ENCODE measurements at regions not wholly inside any gene's neighbourhood (a gene's known extent, or its start where the extent isn't known, plus 50 kb on each side); places are given as distances from the start of the nearest gene placed in this dataset.

- Histone ChIP-seq H3K9me3 (ENCODE audit: control insufficient read depth in 2 of 2, insufficient read depth in 1 of 2, low read depth in 1 of 2, low read length in 1 of 2) (peaks cover 0 to 10% of the 10 kb centered on the region in 2 donors), H3K4me3 (ENCODE audit: low read depth in 1 of 3, low read length in 3 of 3) (no peak overlapping the region), H3K27me3 (ENCODE audit: control insufficient read depth in 3 of 3, insufficient read depth in 3 of 3, low read length in 3 of 3) (no peaks in the 10 kb centered on the region), H3K36me3 (ENCODE audit: control insufficient read depth in 3 of 3, insufficient read depth in 2 of 3, low read depth in 1 of 3, low read length in 3 of 3) (no peaks in the 10 kb centered on the region), H3K4me1 (ENCODE audit: control insufficient read depth in 3 of 3, insufficient read depth in 2 of 3, low read depth in 1 of 3, low read length in 2 of 3) (no peaks in the 10 kb centered on the region), H3K27ac (ENCODE audit: low read depth in 1 of 3, low read length in 2 of 3) (no peak overlapping the region)
- DNase-seq (no peak), FAIRE-seq (no peak)
- 73 to 86% (median 74%) methylated on average over 2 of the region's 2 CpGs for WGBS, 3 donors
These were observed 802.2 kb upstream of the POM121L12 start for GRCh38 chr7:52233248-52233647.

GRCh38 chr7:52211930-52212329 is 823.5 kb upstream of the POM121L12 start:
- Histone ChIP-seq H3K4me1 (ENCODE audit: control insufficient read depth in 3 of 3, insufficient read depth in 2 of 3, low read depth in 1 of 3, low read length in 2 of 3) (no peaks in the 10 kb centered on the region), H3K27ac (ENCODE audit: low read depth in 1 of 3, low read length in 2 of 3) (no peak overlapping the region), H3K36me3 (ENCODE audit: control insufficient read depth in 3 of 3, insufficient read depth in 2 of 3, low read depth in 1 of 3, low read length in 3 of 3) (no peaks in the 10 kb centered on the region), H3K9me3 (ENCODE audit: control insufficient read depth in 2 of 2, insufficient read depth in 1 of 2, low read depth in 1 of 2, low read length in 1 of 2) (no peaks in the 10 kb centered on the region), H3K27me3 (ENCODE audit: control insufficient read depth in 3 of 3, insufficient read depth in 3 of 3, low read length in 3 of 3) (no peaks in the 10 kb centered on the region), H3K4me3 (ENCODE audit: low read depth in 1 of 3, low read length in 3 of 3) (no peak overlapping the region)
- 47 to 65% (median 57%) methylated on average over 3 of the region's 3 CpGs for WGBS, 3 donors
- no peak for FAIRE-seq
- DNase-seq = peak; percentile 3

GRCh38 chr7:52209614-52210013 is 825.8 kb upstream of the POM121L12 start:
- H3K4me3 ChIP-seq (ENCODE audit: low read depth in 1 of 3, low read length in 3 of 3) = no peak overlapping the region
- H3K27ac ChIP-seq (ENCODE audit: low read depth in 1 of 3, low read length in 2 of 3) = no peak overlapping the region
- no peaks in the 10 kb centered on the region for H3K4me1 ChIP-seq (ENCODE audit: control insufficient read depth in 3 of 3, insufficient read depth in 2 of 3, low read depth in 1 of 3, low read length in 2 of 3)
- DNase-seq = no peak
- FAIRE-seq = no peak
- H3K36me3 ChIP-seq (ENCODE audit: control insufficient read depth in 3 of 3, insufficient read depth in 2 of 3, low read depth in 1 of 3, low read length in 3 of 3) = no peaks in the 10 kb centered on the region
- H3K9me3 ChIP-seq (ENCODE audit: control insufficient read depth in 2 of 2, insufficient read depth in 1 of 2, low read depth in 1 of 2, low read length in 1 of 2) = no peaks in the 10 kb centered on the region
- WGBS, 3 donors = 14 to 37% (median 34%) methylated on average over 2 of the region's 2 CpGs
- no peaks in the 10 kb centered on the region for H3K27me3 ChIP-seq (ENCODE audit: control insufficient read depth in 3 of 3, insufficient read depth in 3 of 3, low read length in 3 of 3)

GRCh38 chr7:52197221-52197620 is 838.2 kb upstream of the POM121L12 start:
- Histone ChIP-seq H3K9me3 (ENCODE audit: control insufficient read depth in 2 of 2, insufficient read depth in 1 of 2, low read depth in 1 of 2, low read length in 1 of 2) (no peaks in the 10 kb centered on the region), H3K4me1 (ENCODE audit: control insufficient read depth in 3 of 3, insufficient read depth in 2 of 3, low read depth in 1 of 3, low read length in 2 of 3) (no peaks in the 10 kb centered on the region), H3K36me3 (ENCODE audit: control insufficient read depth in 3 of 3, insufficient read depth in 2 of 3, low read depth in 1 of 3, low read length in 3 of 3) (no peaks in the 10 kb centered on the region), H3K27ac (ENCODE audit: low read depth in 1 of 3, low read length in 2 of 3) (no peak overlapping the region), H3K4me3 (ENCODE audit: low read depth in 1 of 3, low read length in 3 of 3) (no peak overlapping the region), H3K27me3 (ENCODE audit: control insufficient read depth in 3 of 3, insufficient read depth in 3 of 3, low read length in 3 of 3) (no peaks in the 10 kb centered on the region)
- WGBS, 3 donors = 0 to 36% (median 17%) methylated on average over 1 of the region's 1 CpG
- FAIRE-seq (no peak), DNase-seq (no peak)

- H3K27ac ChIP-seq (ENCODE audit: low read depth in 1 of 3, low read length in 2 of 3) = no peak overlapping the region
- DNase-seq (no peak), FAIRE-seq (no peak)
- H3K36me3 ChIP-seq (ENCODE audit: control insufficient read depth in 3 of 3, insufficient read depth in 2 of 3, low read depth in 1 of 3, low read length in 3 of 3) = no peaks in the 10 kb centered on the region
- H3K4me1 ChIP-seq (ENCODE audit: control insufficient read depth in 3 of 3, insufficient read depth in 2 of 3, low read depth in 1 of 3, low read length in 2 of 3) = no peaks in the 10 kb centered on the region
- WGBS, 3 donors = 63 to 83% (median 70%) methylated on average over 4 of the region's 4 CpGs
- no peak overlapping the region for H3K4me3 ChIP-seq (ENCODE audit: low read depth in 1 of 3, low read length in 3 of 3)
- no peaks in the 10 kb centered on the region for H3K27me3 ChIP-seq (ENCODE audit: control insufficient read depth in 3 of 3, insufficient read depth in 3 of 3, low read length in 3 of 3)
- peaks cover 0 to 2% of the 10 kb centered on the region in 2 donors for H3K9me3 ChIP-seq (ENCODE audit: control insufficient read depth in 2 of 2, insufficient read depth in 1 of 2, low read depth in 1 of 2, low read length in 1 of 2)
These were observed 839.8 kb upstream of the POM121L12 start for GRCh38 chr7:52195664-52196063.

- Histone ChIP-seq H3K27me3 (ENCODE audit: control insufficient read depth in 3 of 3, insufficient read depth in 3 of 3, low read length in 3 of 3) (peaks cover 0 to 2% (median 2%) of the 10 kb centered on the region in 3 donors), H3K4me3 (ENCODE audit: low read depth in 1 of 3, low read length in 3 of 3) (no peak overlapping the region), H3K36me3 (ENCODE audit: control insufficient read depth in 3 of 3, insufficient read depth in 2 of 3, low read depth in 1 of 3, low read length in 3 of 3) (no peaks in the 10 kb centered on the region), H3K4me1 (ENCODE audit: control insufficient read depth in 3 of 3, insufficient read depth in 2 of 3, low read depth in 1 of 3, low read length in 2 of 3) (no peaks in the 10 kb centered on the region), H3K9me3 (ENCODE audit: control insufficient read depth in 2 of 2, insufficient read depth in 1 of 2, low read depth in 1 of 2, low read length in 1 of 2) (peaks cover 0 to 2% of the 10 kb centered on the region in 2 donors), H3K27ac (ENCODE audit: low read depth in 1 of 3, low read length in 2 of 3) (no peak overlapping the region)
- FAIRE-seq = no peak
- 83 to 88% (median 84%) methylated on average over 2 of the region's 2 CpGs for WGBS, 3 donors
- no peak for DNase-seq
These were observed 846.2 kb upstream of the POM121L12 start for GRCh38 chr7:52189153-52189778.

- H3K27ac ChIP-seq (ENCODE audit: low read depth in 1 of 3, low read length in 2 of 3) = no peak overlapping the region
- 72 to 77% (median 75%) methylated on average over 8 of the region's 8 CpGs for WGBS, 3 donors
- no peak for DNase-seq
- H3K4me3 ChIP-seq (ENCODE audit: low read depth in 1 of 3, low read length in 3 of 3) = no peak overlapping the region
- peaks cover 0 to 2% (median 0%) of the 10 kb centered on the region in 3 donors for H3K27me3 ChIP-seq (ENCODE audit: control insufficient read depth in 3 of 3, insufficient read depth in 3 of 3, low read length in 3 of 3)
- no peaks in the 10 kb centered on the region for H3K36me3 ChIP-seq (ENCODE audit: control insufficient read depth in 3 of 3, insufficient read depth in 2 of 3, low read depth in 1 of 3, low read length in 3 of 3)
- H3K9me3 ChIP-seq (ENCODE audit: control insufficient read depth in 2 of 2, insufficient read depth in 1 of 2, low read depth in 1 of 2, low read length in 1 of 2) = no peaks in the 10 kb centered on the region
- no peak for FAIRE-seq
- H3K4me1 ChIP-seq (ENCODE audit: control insufficient read depth in 3 of 3, insufficient read depth in 2 of 3, low read depth in 1 of 3, low read length in 2 of 3) = no peaks in the 10 kb centered on the region
These were observed 851.3 kb upstream of the POM121L12 start for GRCh38 chr7:52184006-52184703.

- no peak for FAIRE-seq
- H3K4me3 ChIP-seq (ENCODE audit: low read depth in 1 of 3, low read length in 3 of 3) = no peak overlapping the region
- DNase-seq = no peak
- 82 to 90% (median 90%) methylated on average over 8 of the region's 8 CpGs for WGBS, 3 donors
- H3K36me3 ChIP-seq (ENCODE audit: control insufficient read depth in 3 of 3, insufficient read depth in 2 of 3, low read depth in 1 of 3, low read length in 3 of 3) = no peaks in the 10 kb centered on the region
- no peaks in the 10 kb centered on the region for H3K27me3 ChIP-seq (ENCODE audit: control insufficient read depth in 3 of 3, insufficient read depth in 3 of 3, low read length in 3 of 3)
- H3K4me1 ChIP-seq (ENCODE audit: control insufficient read depth in 3 of 3, insufficient read depth in 2 of 3, low read depth in 1 of 3, low read length in 2 of 3) = no peaks in the 10 kb centered on the region
- H3K27ac ChIP-seq (ENCODE audit: low read depth in 1 of 3, low read length in 2 of 3) = no peak overlapping the region
- no peaks in the 10 kb centered on the region for H3K9me3 ChIP-seq (ENCODE audit: control insufficient read depth in 2 of 2, insufficient read depth in 1 of 2, low read depth in 1 of 2, low read length in 1 of 2)
These were observed 855.5 kb upstream of the POM121L12 start for GRCh38 chr7:52179934-52180333.
